HL-60 (cell line): ENCODE measurements at regions not wholly inside any gene's neighbourhood (a gene's known extent, or its start where the extent isn't known, plus 50 kb on each side); places are given as distances from the start of the nearest gene placed in this dataset.
"Not testable (repeated sequence)": the region's sequence is repeated elsewhere in the genome, so short reads cannot be mapped to it uniquely, and the experiment has no call there.

Experiments used
- POLR2AphosphoS5 ChIP-seq: IDR thresholded peaks from 2 replicates; pipeline ENCODE4 v1.6.1; 2012; ENCODE audit warnings: low read depth
- TF ChIP-seq, protein P1 (sequence below): IDR thresholded peaks from one replicate; pipeline ENCODE4 v1.5.1; 2011; ENCODE audit warnings: low read length, control low read depth, inconsistent platforms; ENCODE audit not compliant: insufficient read depth

DNA sequence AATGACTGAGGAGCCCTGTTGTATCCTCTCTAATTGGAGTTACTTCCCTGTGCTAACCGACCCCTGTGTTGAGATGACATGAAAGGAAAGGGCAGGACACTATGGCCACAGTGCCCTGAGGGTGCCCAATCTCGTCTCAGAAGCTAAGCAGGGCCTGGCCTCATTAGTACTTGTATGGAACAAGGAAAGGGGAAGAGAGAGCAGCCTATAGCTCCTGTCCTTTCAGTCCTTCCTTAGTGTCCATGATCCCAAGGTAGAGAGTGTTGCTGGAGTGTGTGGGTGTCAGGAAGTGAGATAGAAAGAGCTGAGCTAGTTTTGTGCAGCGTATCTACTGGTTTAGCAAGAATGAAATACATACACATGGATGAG, 59.6 kb upstream of the RABL2A start:
- TF ChIP-seq, protein P1, sequence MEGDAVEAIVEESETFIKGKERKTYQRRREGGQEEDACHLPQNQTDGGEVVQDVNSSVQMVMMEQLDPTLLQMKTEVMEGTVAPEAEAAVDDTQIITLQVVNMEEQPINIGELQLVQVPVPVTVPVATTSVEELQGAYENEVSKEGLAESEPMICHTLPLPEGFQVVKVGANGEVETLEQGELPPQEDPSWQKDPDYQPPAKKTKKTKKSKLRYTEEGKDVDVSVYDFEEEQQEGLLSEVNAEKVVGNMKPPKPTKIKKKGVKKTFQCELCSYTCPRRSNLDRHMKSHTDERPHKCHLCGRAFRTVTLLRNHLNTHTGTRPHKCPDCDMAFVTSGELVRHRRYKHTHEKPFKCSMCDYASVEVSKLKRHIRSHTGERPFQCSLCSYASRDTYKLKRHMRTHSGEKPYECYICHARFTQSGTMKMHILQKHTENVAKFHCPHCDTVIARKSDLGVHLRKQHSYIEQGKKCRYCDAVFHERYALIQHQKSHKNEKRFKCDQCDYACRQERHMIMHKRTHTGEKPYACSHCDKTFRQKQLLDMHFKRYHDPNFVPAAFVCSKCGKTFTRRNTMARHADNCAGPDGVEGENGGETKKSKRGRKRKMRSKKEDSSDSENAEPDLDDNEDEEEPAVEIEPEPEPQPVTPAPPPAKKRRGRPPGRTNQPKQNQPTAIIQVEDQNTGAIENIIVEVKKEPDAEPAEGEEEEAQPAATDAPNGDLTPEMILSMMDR: not testable (repeated sequence)
- TF ChIP-seq POLR2AphosphoS5: not testable (repeated sequence)
